K562 (cell line): ENCODE measurements at regions not wholly inside any gene's neighbourhood (a gene's known extent, or its start where the extent isn't known, plus 50 kb on each side); places are given as distances from the start of the nearest gene placed in this dataset.

ENCODE experiments used
- ATAC-seq: fragments of 200-7000 bp; cut with Tn5 transposase; 3 replicates; pipeline ENCODE4 v1.9.1; 2020; ENCODE audit warnings: moderate library complexity
- BruUV-seq: library from RNA; stranded (reverse); fragments of 400-500 nt; replicated peaks from 2 replicates; lab custom pipeline; 2021; lab: Mats Ljungman, UMichigan
- CTCF ChIA-PET: fragments of 300-600 bp; formaldehyde crosslinking; extraction: SDS; loops from one replicate; lab custom pipeline; 2021; ENCODE audit warnings: low intra/inter-chr PET ratio; lab: Yijun Ruan, JAX
- POLR2A ChIA-PET: fragments of 300-600, 350-650 bp; sonication (Branson Sonifier 250); formaldehyde crosslinking; extraction: SDS; loops from one replicate; lab custom pipeline; 2021; ENCODE audit warnings: antibody characterized with exemption, inconsistent platforms; lab: Yijun Ruan, JAX
- DNase-seq, 4 experiments: peaks; one replicate each; pipeline versions ENCODE4 v3.0.0 to v3.0.0-alpha.2; 2011 to 2018; ENCODE audit warnings: low spot score in 3 of 4, mixed read lengths in 3 of 4; ENCODE audit errors: extremely low read depth in 1 of 4
- FAIRE-seq: peaks from 2 replicates; lab custom pipeline; 2011; peaks lifted over from hg19 to GRCh38; lab: Jason Lieb, UNC
- H2AFZ ChIP-seq: 2 replicates; pipeline ENCODE4 v1.6.0; 2011; ENCODE audit warnings: low read depth, low read length, control low read depth, inconsistent platforms
- H3K27ac ChIP-seq: fragments of 200-600 bp; 3 replicates; pipeline ENCODE4 v1.8.0; 2011; ENCODE audit warnings: low read depth, mild to moderate bottlenecking, control low read depth, inconsistent platforms, low read length, moderate library complexity, mixed read lengths; ENCODE audit errors: extremely low read depth
- H3K27me3 ChIP-seq, 2 experiments: fragments of 300-600 bp in 1 of 2; 2 replicates in 1 of 2; 3 replicates in 1 of 2; pipeline versions ENCODE4 v1.6.0 to v1.8.0; 2011; ENCODE audit warnings: inconsistent platforms in 2 of 2, low read length in 2 of 2, mild to moderate bottlenecking in 1 of 2, mixed read lengths in 1 of 2, moderate library complexity in 1 of 2; ENCODE audit not compliant: control insufficient read depth in 2 of 2, insufficient read depth in 2 of 2
- H3K36me3 ChIP-seq: fragments of 300-600 bp; 3 replicates; pipeline ENCODE4 v1.8.0; 2011; ENCODE audit warnings: mild to moderate bottlenecking, low read length, inconsistent platforms; ENCODE audit not compliant: control insufficient read depth, insufficient read depth
- H3K4me1 ChIP-seq, 2 experiments: fragments of 200-600 bp in 1 of 2; replicated peaks in 1 of 2; 2 replicates in 1 of 2; 3 replicates in 1 of 2; pipeline versions ENCODE4 v1.5.1 to v1.8.0; 2011; ENCODE audit warnings: inconsistent platforms in 2 of 2, low read length in 2 of 2, mild to moderate bottlenecking in 1 of 2, mixed read lengths in 1 of 2, moderate library complexity in 1 of 2; ENCODE audit not compliant: control insufficient read depth in 2 of 2, insufficient read depth in 2 of 2
- H3K4me2 ChIP-seq: 2 replicates; pipeline ENCODE4 v1.6.1; 2011; ENCODE audit warnings: low read length, control low read depth, inconsistent platforms, mixed read lengths; ENCODE audit not compliant: insufficient read depth
- H3K4me3 ChIP-seq: fragments of 200-600 bp; sonication (generic), shearing (Covaris generic); 2 replicates; pipeline ENCODE4 v1.5.1; 2016; ENCODE audit warnings: control low read depth, inconsistent platforms
- H3K79me2 ChIP-seq: fragments of 200-600 bp; 3 replicates; pipeline ENCODE4 v1.8.0; 2011; ENCODE audit warnings: low read length, inconsistent platforms; ENCODE audit not compliant: control insufficient read depth, insufficient read depth
- H3K9ac ChIP-seq, 2 experiments: 2 replicates each; pipeline versions ENCODE4 v1.6.0 to v1.6.1; 2011; ENCODE audit warnings: low read depth in 2 of 2, low read length in 2 of 2, control low read depth in 1 of 2, inconsistent platforms in 1 of 2, mild to moderate bottlenecking in 1 of 2, mixed read lengths in 1 of 2; ENCODE audit not compliant: insufficient read depth in 1 of 2
- H3K9me1 ChIP-seq: one replicate; pipeline ENCODE4 v1.6.0; 2011; ENCODE audit warnings: inconsistent platforms, mild to moderate bottlenecking, low read length, moderate library complexity; ENCODE audit not compliant: control insufficient read depth, insufficient read depth
- H3K9me3 ChIP-seq: replicated peaks from 2 replicates; pipeline ENCODE4 v1.5.1; 2011; ENCODE audit warnings: low read depth, low read length, inconsistent platforms; ENCODE audit not compliant: control insufficient read depth, insufficient read depth
- H4K20me1 ChIP-seq: replicated peaks from 2 replicates; pipeline ENCODE4 v1.6.1; 2011; ENCODE audit warnings: low read length, inconsistent platforms, mixed read lengths; ENCODE audit not compliant: control insufficient read depth, insufficient read depth
- ATF7 ChIP-seq: fragments of 450-650 bp; IDR thresholded peaks from 2 replicates; pipeline ENCODE4 v1.7.1; 2014; ENCODE audit warnings: mild to moderate bottlenecking, moderate library complexity
- FOXM1 ChIP-seq, 2 experiments: fragments of 450-650 bp in 1 of 2; sonication (generic) in 1 of 2; formaldehyde crosslinking in 1 of 2; IDR thresholded peaks; 2 replicates each; pipeline versions ENCODE4 v1.6.1 to v1.9.0; 2017 to 2022; ENCODE audit warnings: low read depth in 2 of 2, mild to moderate bottlenecking in 2 of 2, missing genetic modification reagents in 1 of 2, moderate library complexity in 1 of 2
- KDM2B ChIP-seq: fragments of 250-450 bp; sonication (Bioruptor Pico); IDR thresholded peaks from 2 replicates; pipeline ENCODE4 v1.8.0; 2021; ENCODE audit warnings: mild to moderate bottlenecking, moderate library complexity
- NR3C1 ChIP-seq: sonication (generic); formaldehyde crosslinking; IDR thresholded peaks from 2 replicates; pipeline ENCODE4 v1.8.1; 2022; ENCODE audit warnings: missing genetic modification reagents
- WGBS: fragments of 100-300 bp; shearing (Covaris generic); methylation state at CpG from one replicate; pipeline ENCODE4 v1.1.6; 2016; ENCODE audit warnings: low coverage, mixed read lengths; ENCODE audit not compliant: insufficient coverage; ENCODE audit errors: missing lambda C conversion rate; 5-methylcytosine and 5-hydroxymethylcytosine counted together
- in situ Hi-C: fragments of 300-500 bp; cut with MboI; formaldehyde crosslinking; loops from 4 replicates; pipeline ENCODE4 v1.15.0; 2018; ENCODE audit warnings: inconsistent platforms, mixed read lengths
- intact Hi-C: fragments of 100-400 bp; cut with micrococcal nuclease; formaldehyde crosslinking; loops from 2 replicates; pipeline ENCODE4 v1.14.2; 2022
- TF ChIP-seq, protein P1 (sequence below): fragments of 150-350 bp; conservative IDR thresholded peaks from 2 replicates; pipeline ENCODE4 v1.6.1; 2014; ENCODE audit warnings: low read length
- TF ChIP-seq, protein P2 (sequence below), 3 experiments: fragments of 200-800 bp in 1 of 3; fragments of 250-450 bp in 1 of 3; fragments of 450-650 bp in 1 of 3; sonication (Bioruptor Pico) in 1 of 3; sonication (Bioruptor generic) in 1 of 3; formaldehyde crosslinking in 1 of 3; IDR thresholded peaks; 2 replicates each; pipeline versions ENCODE4 v1.6.1 to v1.8.0; 2016 to 2022; ENCODE audit warnings: mild to moderate bottlenecking in 2 of 3, missing genetic modification characterization in 2 of 3, missing compliant biosample characterization in 1 of 3, moderate library complexity in 1 of 3
- TF ChIP-seq, protein P3 (sequence below), 3 experiments: fragments of 200-800 bp in 1 of 3; sonication (Bioruptor generic) in 1 of 3; sonication (generic) in 1 of 3; formaldehyde crosslinking in 1 of 3; IDR thresholded peaks; 2 replicates each; pipeline versions ENCODE4 v1.6.1 to v1.8.0; 2016 to 2022; ENCODE audit warnings: mild to moderate bottlenecking in 2 of 3, missing compliant biosample characterization in 2 of 3, missing genetic modification characterization in 2 of 3, missing genetic modification reagents in 1 of 3

DNA sequence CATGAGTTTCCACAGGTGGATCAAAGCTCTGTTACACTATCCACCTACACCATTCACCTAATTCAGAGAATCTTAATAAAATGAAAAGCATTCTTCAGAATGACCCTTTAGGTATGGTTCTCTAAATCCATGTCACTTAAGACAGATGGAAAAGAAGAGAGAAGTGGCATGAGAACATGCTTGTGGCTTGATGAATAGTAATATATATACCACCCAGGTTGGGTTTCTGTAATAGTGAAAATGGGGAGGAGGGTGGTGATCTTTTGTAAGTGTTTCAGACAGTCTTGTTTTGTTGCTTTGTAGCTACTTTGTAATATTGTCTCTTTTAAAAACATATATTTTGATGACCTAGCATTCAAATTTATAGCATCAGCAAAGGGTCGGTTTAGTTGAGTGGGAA is 469.8 kb downstream of the USP25 start:
- TF ChIP-seq FOXM1 (IDR thresholded peaks at IDR 0.05; ENCODE audit: low read depth) (no peak), FOXM1 (CRISPR knock-in tag; IDR thresholded peaks at IDR 0.05; ENCODE audit: low read depth) (no peak), ATF7 (no peak), KDM2B (no peak), NR3C1 (CRISPR knock-in tag) (no peak)
- TF ChIP-seq, protein P1, sequence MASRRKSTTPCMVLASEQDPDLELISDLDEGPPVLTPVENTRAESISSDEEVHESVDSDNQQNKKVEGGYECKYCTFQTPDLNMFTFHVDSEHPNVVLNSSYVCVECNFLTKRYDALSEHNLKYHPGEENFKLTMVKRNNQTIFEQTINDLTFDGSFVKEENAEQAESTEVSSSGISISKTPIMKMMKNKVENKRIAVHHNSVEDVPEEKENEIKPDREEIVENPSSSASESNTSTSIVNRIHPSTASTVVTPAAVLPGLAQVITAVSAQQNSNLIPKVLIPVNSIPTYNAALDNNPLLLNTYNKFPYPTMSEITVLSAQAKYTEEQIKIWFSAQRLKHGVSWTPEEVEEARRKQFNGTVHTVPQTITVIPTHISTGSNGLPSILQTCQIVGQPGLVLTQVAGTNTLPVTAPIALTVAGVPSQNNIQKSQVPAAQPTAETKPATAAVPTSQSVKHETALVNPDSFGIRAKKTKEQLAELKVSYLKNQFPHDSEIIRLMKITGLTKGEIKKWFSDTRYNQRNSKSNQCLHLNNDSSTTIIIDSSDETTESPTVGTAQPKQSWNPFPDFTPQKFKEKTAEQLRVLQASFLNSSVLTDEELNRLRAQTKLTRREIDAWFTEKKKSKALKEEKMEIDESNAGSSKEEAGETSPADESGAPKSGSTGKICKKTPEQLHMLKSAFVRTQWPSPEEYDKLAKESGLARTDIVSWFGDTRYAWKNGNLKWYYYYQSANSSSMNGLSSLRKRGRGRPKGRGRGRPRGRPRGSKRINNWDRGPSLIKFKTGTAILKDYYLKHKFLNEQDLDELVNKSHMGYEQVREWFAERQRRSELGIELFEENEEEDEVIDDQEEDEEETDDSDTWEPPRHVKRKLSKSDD: no peak
- TF ChIP-seq, protein P2, sequence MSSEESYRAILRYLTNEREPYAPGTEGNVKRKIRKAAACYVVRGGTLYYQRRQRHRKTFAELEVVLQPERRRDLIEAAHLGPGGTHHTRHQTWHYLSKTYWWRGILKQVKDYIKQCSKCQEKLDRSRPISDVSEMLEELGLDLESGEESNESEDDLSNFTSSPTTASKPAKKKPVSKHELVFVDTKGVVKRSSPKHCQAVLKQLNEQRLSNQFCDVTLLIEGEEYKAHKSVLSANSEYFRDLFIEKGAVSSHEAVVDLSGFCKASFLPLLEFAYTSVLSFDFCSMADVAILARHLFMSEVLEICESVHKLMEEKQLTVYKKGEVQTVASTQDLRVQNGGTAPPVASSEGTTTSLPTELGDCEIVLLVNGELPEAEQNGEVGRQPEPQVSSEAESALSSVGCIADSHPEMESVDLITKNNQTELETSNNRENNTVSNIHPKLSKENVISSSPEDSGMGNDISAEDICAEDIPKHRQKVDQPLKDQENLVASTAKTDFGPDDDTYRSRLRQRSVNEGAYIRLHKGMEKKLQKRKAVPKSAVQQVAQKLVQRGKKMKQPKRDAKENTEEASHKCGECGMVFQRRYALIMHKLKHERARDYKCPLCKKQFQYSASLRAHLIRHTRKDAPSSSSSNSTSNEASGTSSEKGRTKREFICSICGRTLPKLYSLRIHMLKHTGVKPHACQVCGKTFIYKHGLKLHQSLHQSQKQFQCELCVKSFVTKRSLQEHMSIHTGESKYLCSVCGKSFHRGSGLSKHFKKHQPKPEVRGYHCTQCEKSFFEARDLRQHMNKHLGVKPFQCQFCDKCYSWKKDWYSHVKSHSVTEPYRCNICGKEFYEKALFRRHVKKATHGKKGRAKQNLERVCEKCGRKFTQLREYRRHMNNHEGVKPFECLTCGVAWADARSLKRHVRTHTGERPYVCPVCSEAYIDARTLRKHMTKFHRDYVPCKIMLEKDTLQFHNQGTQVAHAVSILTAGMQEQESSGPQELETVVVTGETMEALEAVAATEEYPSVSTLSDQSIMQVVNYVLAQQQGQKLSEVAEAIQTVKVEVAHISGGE (CRISPR knock-in tag; IDR thresholded peaks at IDR 0.05): no peak
- TF ChIP-seq, protein P3, sequence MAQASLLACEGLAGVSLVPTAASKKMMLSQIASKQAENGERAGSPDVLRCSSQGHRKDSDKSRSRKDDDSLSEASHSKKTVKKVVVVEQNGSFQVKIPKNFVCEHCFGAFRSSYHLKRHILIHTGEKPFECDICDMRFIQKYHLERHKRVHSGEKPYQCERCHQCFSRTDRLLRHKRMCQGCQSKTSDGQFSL (CRISPR knock-in tag; IDR thresholded peaks at IDR 0.05): no peak
- TF ChIP-seq, protein P3 (tag; IDR thresholded peaks at IDR 0.05): no peak
- TF ChIP-seq, all 486 proteins: peak for 0
- ChIA-PET POLR2A (no interaction called here), CTCF (no interaction called here)
- H3K9me1 ChIP-seq: no peaks in the 10 kb centered on the region
- FAIRE-seq (no peak), ATAC-seq (no peak), DNase-seq (no peak)
- H3K4me3 ChIP-seq: no peak overlapping the region
- no peaks in the 10 kb centered on the region for H3K9me3 ChIP-seq
- H3K4me2 ChIP-seq: no peak overlapping the region
- no peak overlapping the region for H3K27ac ChIP-seq
- BruUV-seq: no TSS peak
- H3K79me2 ChIP-seq: no peaks in the 10 kb centered on the region
- H3K9ac ChIP-seq: no peak overlapping the region
- H3K27me3 ChIP-seq: no peaks in the 10 kb centered on the region
- 0% methylated on average over 1 of the region's 1 CpG for WGBS
- in situ Hi-C loops: no loop called here
- H2AFZ ChIP-seq: no peak overlapping the region
- H3K4me1 ChIP-seq: no peaks in the 10 kb centered on the region
- no peaks in the 10 kb centered on the region for H3K36me3 ChIP-seq
- no peaks in the 10 kb centered on the region for H4K20me1 ChIP-seq
- intact Hi-C loops: no loop called here
